WTC11 (cell line): ENCODE measurements at regions not wholly inside any gene's neighbourhood (a gene's known extent, or its start where the extent isn't known, plus 50 kb on each side); places are given as distances from the start of the nearest gene placed in this dataset.

ENCODE experiments used
- ATAC-seq: fragments of 200-7000 bp; cut with Tn5 transposase; 2 replicates; pipeline ENCODE4 v1.10.0; 2021; ENCODE audit warnings: mild to moderate bottlenecking, moderate library complexity
- CTCF ChIA-PET: fragments of 300-600 bp; sonication (Branson Sonifier 250); formaldehyde crosslinking; loops from one replicate; lab custom pipeline; 2021; ENCODE audit warnings: antibody characterized with exemption; lab: Charles Lee
- POLR2A ChIA-PET: fragments of 350-600 bp; sonication (Branson Sonifier 250); formaldehyde crosslinking; loops from one replicate; lab custom pipeline; 2021; ENCODE audit warnings: antibody characterized with exemption; lab: Charles Lee
- DNase-seq: peaks from one replicate; pipeline ENCODE4 v3.0.0; 2021; ENCODE audit warnings: low spot score
- H3K27ac Mint-ChIP-seq: 2 replicates; pipeline ENCODE4 v1.8.0; 2021; ENCODE audit warnings: mixed read lengths
- H3K27me3 Mint-ChIP-seq: 2 replicates; pipeline ENCODE4 v1.8.0; 2021; ENCODE audit warnings: low read depth, mild to moderate bottlenecking, moderate library complexity, mixed read lengths
- H3K36me3 Mint-ChIP-seq: 2 replicates; pipeline ENCODE4 v1.8.0; 2021; ENCODE audit warnings: mixed read lengths
- H3K4me1 Mint-ChIP-seq: 2 replicates; pipeline ENCODE4 v1.8.0; 2022; ENCODE audit warnings: mixed read lengths
- H3K4me3 Mint-ChIP-seq: 2 replicates; pipeline ENCODE4 v1.8.0; 2021; ENCODE audit warnings: mild to moderate bottlenecking, moderate library complexity, mixed read lengths
- H3K9me3 Mint-ChIP-seq: 2 replicates; pipeline ENCODE4 v1.8.0; 2021; ENCODE audit warnings: mixed read lengths
- ELF4 ChIP-seq: sonication (generic); formaldehyde crosslinking; IDR thresholded peaks from 2 replicates; pipeline ENCODE4 v1.8.1; 2022; ENCODE audit warnings: low read depth, mild to moderate bottlenecking, moderate library complexity, missing genetic modification reagents
- EMX1 ChIP-seq: fragments of 250-450 bp; sonication (Bioruptor Pico); IDR thresholded peaks from 2 replicates; pipeline ENCODE4 v1.8.0; 2021; ENCODE audit warnings: mild to moderate bottlenecking
- ESRRA ChIP-seq: sonication (generic); formaldehyde crosslinking; IDR thresholded peaks from 2 replicates; pipeline ENCODE4 v1.8.1; 2022; ENCODE audit warnings: mild to moderate bottlenecking, missing genetic modification reagents, borderline replicate concordance
- GTF2I ChIP-seq: fragments of 250-450 bp; sonication (Bioruptor Pico); conservative IDR thresholded peaks from 2 replicates; pipeline ENCODE4 v1.4.0; 2021; ENCODE audit warnings: mild to moderate bottlenecking
- MAX ChIP-seq: sonication (generic); formaldehyde crosslinking; IDR thresholded peaks from 2 replicates; pipeline ENCODE4 v1.8.0; 2022; ENCODE audit warnings: mild to moderate bottlenecking, missing genetic modification reagents
- NFATC4 ChIP-seq: fragments of 250-450 bp; sonication (Bioruptor Pico); IDR thresholded peaks from 2 replicates; pipeline ENCODE4 v1.9.0; 2021; ENCODE audit warnings: mild to moderate bottlenecking
- NFE2L1 ChIP-seq: sonication (generic); formaldehyde crosslinking; IDR thresholded peaks from 2 replicates; pipeline ENCODE4 v1.8.1; 2023; ENCODE audit warnings: missing genetic modification reagents
- TEAD1 ChIP-seq: sonication (generic); formaldehyde crosslinking; IDR thresholded peaks from 2 replicates; pipeline ENCODE4 v1.8.0; 2022; ENCODE audit warnings: mild to moderate bottlenecking, missing genetic modification reagents
- ZNF138 ChIP-seq: sonication (generic); formaldehyde crosslinking; conservative IDR thresholded peaks from 2 replicates; pipeline ENCODE4 v1.8.1; 2022; ENCODE audit warnings: mild to moderate bottlenecking, moderate library complexity, missing genetic modification reagents
- ZNF396 ChIP-seq: fragments of 250-450 bp; sonication (Bioruptor Pico); IDR thresholded peaks from 2 replicates; pipeline ENCODE4 v1.8.0; 2021; ENCODE audit warnings: mild to moderate bottlenecking, moderate library complexity, borderline replicate concordance
- ZNF423 ChIP-seq: fragments of 250-450 bp; sonication (Bioruptor Pico); IDR thresholded peaks from 2 replicates; pipeline ENCODE4 v2.1.2; 2022; ENCODE audit warnings: mild to moderate bottlenecking, moderate library complexity
- ZNF532 ChIP-seq: fragments of 250-450 bp; sonication (Bioruptor Pico); IDR thresholded peaks from 2 replicates; pipeline ENCODE4 v1.9.0; 2021; ENCODE audit warnings: mild to moderate bottlenecking, borderline replicate concordance
- TF ChIP-seq, protein P1 (sequence below): sonication (generic); formaldehyde crosslinking; IDR thresholded peaks from 2 replicates; pipeline ENCODE4 v1.8.0; 2023; ENCODE audit warnings: missing genetic modification reagents, mild to moderate bottlenecking, borderline replicate concordance

DNA sequence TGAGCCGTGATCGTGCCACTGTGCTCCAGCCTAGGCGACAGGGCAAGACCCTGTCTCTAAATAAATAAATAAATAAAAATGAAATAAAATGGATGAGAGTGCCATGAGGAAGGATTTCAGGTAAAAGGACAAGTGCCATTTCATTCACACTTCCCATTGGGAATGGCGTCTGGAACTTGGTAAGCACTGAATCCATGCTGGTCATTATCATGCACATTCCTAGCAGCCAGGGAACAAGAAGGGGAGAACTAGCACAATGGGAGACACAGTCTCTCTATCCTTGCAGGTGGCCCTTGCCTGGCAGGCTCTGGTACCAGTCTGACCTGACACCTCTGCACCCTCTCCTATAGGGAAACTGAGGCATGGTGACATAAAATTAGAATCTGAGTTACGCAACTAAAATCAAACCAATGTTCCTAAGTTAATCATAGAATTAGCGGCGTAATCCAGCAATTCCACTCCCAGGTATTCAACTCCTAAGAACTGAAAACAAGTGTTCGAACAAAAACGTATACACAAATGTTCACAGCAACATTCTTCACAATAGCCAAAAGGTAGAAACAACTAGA lies 70.8 kb upstream of the MFGE8 start:
- H3K27me3 Mint-ChIP-seq, result no peaks in the 10 kb centered on the region
- peak overlapping the region; percentile 87 for H3K27ac Mint-ChIP-seq
- no peak for DNase-seq
- no peak for TF ChIP-seq GTF2I (CRISPR knock-in tag)
- TF ChIP-seq, protein P1, sequence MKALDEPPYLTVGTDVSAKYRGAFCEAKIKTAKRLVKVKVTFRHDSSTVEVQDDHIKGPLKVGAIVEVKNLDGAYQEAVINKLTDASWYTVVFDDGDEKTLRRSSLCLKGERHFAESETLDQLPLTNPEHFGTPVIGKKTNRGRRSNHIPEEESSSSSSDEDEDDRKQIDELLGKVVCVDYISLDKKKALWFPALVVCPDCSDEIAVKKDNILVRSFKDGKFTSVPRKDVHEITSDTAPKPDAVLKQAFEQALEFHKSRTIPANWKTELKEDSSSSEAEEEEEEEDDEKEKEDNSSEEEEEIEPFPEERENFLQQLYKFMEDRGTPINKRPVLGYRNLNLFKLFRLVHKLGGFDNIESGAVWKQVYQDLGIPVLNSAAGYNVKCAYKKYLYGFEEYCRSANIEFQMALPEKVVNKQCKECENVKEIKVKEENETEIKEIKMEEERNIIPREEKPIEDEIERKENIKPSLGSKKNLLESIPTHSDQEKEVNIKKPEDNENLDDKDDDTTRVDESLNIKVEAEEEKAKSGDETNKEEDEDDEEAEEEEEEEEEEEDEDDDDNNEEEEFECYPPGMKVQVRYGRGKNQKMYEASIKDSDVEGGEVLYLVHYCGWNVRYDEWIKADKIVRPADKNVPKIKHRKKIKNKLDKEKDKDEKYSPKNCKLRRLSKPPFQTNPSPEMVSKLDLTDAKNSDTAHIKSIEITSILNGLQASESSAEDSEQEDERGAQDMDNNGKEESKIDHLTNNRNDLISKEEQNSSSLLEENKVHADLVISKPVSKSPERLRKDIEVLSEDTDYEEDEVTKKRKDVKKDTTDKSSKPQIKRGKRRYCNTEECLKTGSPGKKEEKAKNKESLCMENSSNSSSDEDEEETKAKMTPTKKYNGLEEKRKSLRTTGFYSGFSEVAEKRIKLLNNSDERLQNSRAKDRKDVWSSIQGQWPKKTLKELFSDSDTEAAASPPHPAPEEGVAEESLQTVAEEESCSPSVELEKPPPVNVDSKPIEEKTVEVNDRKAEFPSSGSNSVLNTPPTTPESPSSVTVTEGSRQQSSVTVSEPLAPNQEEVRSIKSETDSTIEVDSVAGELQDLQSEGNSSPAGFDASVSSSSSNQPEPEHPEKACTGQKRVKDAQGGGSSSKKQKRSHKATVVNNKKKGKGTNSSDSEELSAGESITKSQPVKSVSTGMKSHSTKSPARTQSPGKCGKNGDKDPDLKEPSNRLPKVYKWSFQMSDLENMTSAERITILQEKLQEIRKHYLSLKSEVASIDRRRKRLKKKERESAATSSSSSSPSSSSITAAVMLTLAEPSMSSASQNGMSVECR (CRISPR knock-in tag), result no peak
- TF ChIP-seq TEAD1 (CRISPR knock-in tag), result peak; percentile 21; the same call in 1 of the 2 replicates
- TF ChIP-seq ZNF138, result no peak
- 0 out of 2 replicates have a peak, but pooled peaks have one; percentile 26 for TF ChIP-seq NFE2L1 (CRISPR knock-in tag)
- 0 out of 2 replicates have a peak, but pooled peaks have one; percentile 30 for TF ChIP-seq ZNF532 (CRISPR knock-in tag)
- TF ChIP-seq ELF4 (CRISPR knock-in tag), result no peak
- no peak for TF ChIP-seq NFATC4
- TF ChIP-seq ZNF423, result 0 out of 2 replicates have a peak, but pooled peaks have one; percentile 8
- TF ChIP-seq ZNF396 (CRISPR knock-in tag), result no peak
- ChIA-PET POLR2A (no interaction called here), CTCF (no interaction called here)
- no peak for ATAC-seq
- peaks cover 75% of the 10 kb centered on the region for H3K4me1 Mint-ChIP-seq
- H3K36me3 Mint-ChIP-seq, result no peaks in the 10 kb centered on the region
- H3K4me3 Mint-ChIP-seq, result no peak overlapping the region
- H3K9me3 Mint-ChIP-seq, result no peaks in the 10 kb centered on the region

DNA sequence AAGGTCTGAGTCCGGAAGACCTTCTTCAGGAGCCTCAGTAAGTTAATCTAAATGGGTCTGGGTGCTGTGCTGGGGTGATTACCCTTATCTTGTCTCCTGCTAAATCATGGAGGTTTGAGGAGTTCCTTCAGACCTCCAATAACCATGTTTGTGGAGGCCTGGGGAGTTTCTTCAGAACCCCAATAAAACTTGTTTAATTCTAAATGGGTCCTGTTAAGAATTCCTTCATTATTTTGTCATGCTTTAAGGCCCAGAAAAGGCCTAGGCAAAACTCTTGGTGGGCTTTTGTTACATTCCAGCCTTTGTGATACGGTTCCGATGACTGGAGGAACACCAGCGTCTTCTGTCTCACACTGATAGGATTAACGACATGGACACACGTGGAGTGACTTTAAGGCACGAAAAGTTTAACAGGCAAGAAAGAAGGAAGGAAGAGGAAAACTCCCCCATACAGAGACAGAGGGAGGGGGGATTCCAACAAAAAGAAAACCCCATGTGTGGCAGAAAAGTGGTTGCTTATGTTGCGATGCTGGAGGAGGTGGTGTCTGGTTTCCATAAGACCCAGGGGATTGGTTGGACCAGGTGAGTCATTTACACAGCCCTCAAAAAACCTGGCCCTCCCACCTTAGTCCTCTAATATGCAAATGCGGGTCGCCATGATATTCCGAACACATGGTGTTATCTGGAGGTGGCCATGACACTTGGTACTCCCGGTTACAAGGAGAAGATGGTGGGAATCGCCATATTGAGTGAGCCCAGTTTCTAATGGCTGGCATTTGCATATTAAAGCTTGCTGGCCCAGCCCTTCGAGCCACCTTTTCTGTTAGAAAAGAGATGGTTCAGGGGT lies 72.6 kb upstream of the MFGE8 start:
- ChIA-PET CTCF (interaction anchor here (0.6 to 1.4 kb wide), 8 partner anchors 13 to 221 kb away, joined by 3 to 8 read pairs (median 4); no protein-coding TSS in a partner anchor), POLR2A (interaction anchor here (0.7 to 1.8 kb wide), 10 partner anchors 7 to 90 kb away, joined by 3 to 8 read pairs (median 4); no protein-coding TSS in a partner anchor)
- ATAC-seq (peak; percentile 77), DNase-seq (peak; percentile 79)
- 0 out of 2 replicates have a peak, but pooled peaks have one; percentile 14 for TF ChIP-seq EMX1 (CRISPR knock-in tag)
- TF ChIP-seq MAX (CRISPR knock-in tag), result peak; percentile 89
- no peak for TF ChIP-seq ESRRA (CRISPR knock-in tag)
- Mint-ChIP-seq H3K4me1 (peaks cover 88% of the 10 kb centered on the region), H3K9me3 (peaks cover 6% of the 10 kb centered on the region; the same call in 1 of the 2 replicates), H3K27ac (peak overlapping the region; percentile 98), H3K36me3 (peaks cover 13% of the 10 kb centered on the region), H3K4me3 (no peak overlapping the region), H3K27me3 (0 out of 2 replicates have a peak, but pooled peaks cover 3% of the 10 kb centered on the region)
